GM19240 (cell line): ENCODE measurements at regions not wholly inside any gene's neighbourhood (a gene's known extent, or its start where the extent isn't known, plus 50 kb on each side); places are given as distances from the start of the nearest gene placed in this dataset.
"Not testable (repeated sequence)": the region's sequence is repeated elsewhere in the genome, so short reads cannot be mapped to it uniquely, and the experiment has no call there.

Experiments
- DNase-seq: peaks from one replicate; pipeline ENCODE4 v3.0.0; 2011; ENCODE audit warnings: low spot score; ENCODE audit not compliant: insufficient read length

DNA sequence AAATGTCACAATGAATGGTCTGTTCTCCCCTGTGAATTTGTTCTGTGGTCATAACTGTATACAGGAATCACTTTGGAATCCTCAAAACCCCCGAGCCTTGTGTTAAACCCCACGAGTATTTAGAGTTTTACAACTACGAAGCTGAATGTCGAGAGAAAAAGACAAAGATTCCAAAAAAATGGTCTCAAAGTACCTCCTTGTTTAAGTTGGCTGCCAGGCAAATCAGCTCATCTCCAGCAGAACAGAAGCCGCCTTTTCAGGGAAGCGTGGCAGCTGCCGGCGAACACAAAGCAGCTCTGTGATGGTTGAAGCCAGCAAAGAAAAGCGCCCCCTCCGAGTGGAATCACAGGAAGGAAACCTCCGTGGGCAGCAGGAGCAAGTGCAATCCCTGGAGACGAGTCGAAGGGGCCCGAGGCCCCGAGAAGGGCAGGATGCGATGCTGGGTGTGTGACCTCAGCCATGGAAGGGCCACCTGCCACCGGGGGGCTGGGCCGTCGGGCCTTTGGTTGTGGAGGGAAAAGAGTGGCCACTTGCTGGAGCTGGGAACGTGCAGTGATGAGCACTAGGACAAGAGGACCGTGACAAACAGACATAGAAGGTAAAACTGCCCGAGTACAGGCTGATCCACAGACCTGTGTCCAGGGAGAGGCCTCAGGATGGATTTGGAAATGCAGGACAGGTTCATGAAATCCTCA is 706.4 kb downstream of the SEMA5A start:
- DNase-seq: no peak

DNA sequence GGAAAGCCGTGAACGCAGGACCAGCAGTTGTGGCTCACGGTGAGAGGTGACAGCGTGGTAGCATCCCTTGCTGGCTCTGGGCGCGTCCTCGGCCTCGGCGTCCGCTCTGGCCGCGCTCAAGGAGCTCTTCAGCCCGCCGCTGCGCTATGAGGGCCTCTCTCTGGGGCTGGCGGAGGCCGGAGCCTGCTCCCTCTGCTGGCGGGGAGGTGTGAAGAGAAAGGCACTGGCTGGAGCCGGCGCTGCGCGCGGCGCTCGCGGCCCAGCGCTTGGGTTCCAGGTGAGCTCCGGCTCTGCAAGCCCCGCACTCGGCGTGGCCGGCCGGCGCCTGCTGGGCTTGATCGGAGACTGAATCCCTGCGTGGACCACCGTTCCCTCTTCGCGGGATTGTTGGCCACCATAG is 705.6 kb downstream of the SEMA5A start:
- DNase-seq: no peak

DNA sequence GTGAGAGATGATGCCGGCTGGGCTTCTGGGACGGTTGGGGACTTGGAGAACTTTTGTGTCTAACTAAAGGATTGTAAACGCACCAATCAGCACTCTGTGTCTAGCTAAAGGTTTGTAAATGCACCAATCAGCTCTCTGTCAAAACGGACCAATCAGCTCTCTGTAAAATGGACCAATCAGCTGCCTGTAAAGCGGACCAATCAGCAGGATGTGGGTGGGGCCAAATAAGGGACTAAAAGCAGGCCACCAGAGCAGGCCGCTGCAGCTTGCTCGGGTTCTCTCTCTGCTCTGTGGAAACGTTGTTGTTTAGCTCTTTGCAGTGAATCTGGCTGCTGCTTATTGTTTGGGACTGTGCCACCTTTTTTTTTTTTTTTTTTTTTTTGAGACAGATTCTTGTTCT is 705.1 kb downstream of the SEMA5A start:
- DNase-seq: not testable (repeated sequence)

DNA sequence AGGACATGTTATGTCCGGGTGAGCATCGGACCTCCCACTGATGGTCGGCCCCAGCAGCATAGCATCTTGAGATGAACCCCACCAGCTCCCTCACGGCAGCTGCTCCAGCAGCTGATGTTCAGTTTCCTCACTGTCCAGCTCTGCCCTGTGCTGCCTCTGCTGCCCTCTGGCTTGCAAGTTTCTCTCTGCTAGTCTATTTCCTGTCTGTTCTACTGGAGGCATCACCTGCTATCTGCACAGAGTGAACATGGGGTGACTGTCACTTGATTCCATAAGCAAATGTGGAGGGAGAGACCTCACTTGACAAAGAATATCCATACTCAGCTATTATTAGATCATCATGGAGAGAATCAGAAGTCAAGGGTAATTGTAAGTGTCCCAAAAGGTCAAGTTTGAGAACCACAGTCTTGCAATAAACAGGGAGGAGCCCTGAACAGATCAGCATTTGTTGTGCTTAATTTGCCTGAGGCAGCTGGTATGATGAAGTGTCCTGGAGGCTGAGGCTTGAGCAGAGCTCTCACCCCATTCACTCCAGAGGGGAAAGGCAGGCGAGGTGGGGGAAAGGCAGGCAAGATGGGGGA is 702.8 kb downstream of the SEMA5A start:
- no peak for DNase-seq

DNA sequence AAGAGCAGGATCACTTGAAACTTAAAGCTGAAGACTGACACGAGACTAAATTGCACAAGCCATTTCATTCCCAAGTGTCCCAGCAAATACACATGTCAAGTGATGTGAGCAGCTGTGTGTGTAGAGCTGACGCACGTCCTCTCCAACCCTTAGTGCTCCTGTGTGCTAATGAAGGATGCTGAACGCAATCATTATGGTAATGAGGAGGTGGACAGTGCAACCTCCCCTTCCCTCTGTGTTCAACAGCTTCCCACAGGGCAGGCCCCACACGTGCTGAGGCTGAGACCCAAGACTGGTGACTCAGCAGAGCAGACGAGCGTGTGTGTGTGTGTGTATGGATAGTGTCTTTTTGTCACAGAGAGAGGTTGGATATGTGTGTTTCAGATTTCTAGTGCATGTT is 702.1 kb downstream of the SEMA5A start:
- no peak for DNase-seq

DNA sequence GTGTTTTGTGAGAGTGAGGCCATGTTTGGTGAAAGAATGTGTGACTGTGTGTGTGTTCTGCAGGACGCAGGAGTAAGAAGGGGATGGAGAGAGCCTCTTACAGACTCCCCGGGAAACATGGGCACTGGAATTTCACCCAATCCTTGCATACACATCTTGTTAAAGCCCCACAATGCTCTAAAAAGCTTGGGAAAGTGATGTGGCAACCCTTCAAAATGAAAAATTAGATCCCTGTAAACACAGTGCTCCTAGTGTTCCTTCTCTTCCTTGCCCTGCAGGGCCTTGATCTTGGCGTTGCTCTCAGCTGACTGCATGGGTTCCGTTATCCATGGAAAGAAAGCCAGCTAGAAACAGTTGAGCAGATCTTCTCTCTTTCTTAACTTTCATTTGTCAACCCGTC is 701.7 kb downstream of the SEMA5A start:
- no peak for DNase-seq

DNA sequence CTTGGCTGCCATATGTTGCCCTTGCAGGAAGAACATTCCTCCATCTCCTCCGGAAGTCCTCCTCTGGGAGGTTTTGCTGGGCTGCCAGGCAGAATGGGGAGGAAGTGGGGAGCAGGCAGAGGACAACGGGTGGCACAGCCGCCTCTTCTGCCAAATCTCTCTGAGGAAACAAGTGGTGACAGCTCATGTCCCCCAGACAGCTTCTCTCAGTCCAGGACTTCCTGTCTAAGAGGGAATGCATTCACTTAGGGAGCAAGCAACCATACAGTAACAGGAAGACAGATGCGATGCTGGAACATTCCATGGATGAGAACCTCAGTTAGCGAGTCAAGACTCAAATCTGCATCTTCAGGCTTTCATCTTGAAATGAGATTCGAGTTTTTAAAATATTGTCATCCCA is 701.0 kb downstream of the SEMA5A start:
- no peak for DNase-seq

DNA sequence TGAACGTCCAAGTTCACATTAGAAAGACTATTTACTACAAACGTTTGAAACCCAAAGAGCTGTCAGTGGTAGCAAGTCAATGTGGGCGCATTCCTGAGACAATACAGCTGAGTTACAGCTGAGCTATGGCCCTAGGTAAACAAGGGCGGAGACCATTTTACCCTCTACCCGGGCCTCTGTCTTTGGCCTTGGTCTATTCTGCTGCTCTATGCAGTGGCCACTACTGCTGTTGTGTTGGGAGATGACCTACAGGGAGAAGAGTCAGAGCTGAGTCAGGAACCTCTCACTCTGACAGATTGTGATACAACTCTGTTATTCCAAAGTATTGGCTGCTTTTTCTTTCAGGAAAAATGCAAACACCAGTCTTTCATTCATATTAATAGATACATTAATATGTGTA is 700.6 kb downstream of the SEMA5A start:
- no peak for DNase-seq

DNA sequence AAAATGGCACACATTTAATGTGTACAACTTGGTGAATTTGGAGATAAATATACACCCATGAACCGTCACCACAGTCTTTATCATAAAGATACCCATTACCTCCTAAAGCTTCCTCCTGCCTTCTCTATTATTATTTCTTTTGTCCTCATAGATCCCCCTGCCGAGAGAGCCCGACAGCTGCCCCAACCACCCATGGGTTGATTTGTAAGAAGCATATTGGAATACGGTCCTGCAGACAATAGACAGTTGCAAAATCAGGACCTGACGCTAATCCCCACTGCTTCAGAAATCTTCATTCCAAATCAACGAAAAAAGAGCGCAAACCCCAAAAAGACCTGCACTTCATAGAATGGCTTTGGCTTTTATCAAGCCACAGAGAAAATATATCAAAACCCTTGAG is 697.5 kb downstream of the SEMA5A start:
- no peak for DNase-seq

DNA sequence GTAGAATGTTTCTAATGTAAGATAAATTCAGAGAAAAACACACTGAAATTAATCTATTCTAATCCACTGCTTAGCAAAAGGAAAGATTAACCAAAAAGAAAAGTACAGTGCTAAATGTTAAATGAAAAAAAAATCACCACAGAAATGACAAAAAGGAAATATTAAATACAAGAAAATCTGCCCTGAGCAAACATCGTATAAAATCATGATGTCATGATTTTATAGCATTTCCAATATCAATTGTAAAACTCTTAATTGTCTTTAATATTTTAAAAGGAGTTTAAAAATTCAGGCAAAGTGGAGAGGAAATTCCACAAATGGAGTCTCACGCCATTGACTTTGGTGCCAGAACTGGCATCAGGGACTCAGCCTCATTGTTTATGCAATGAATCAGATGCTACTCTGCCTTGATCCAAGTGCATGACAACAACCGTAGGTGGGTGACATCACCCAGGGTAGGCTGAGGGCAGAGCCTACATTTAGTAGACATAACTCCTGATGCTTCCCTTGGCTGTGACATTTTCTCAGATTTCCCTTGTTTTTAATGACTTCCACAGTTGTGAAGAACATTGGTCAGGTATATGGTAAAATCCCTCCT is 696.8 kb downstream of the SEMA5A start:
- DNase-seq: no peak

DNA sequence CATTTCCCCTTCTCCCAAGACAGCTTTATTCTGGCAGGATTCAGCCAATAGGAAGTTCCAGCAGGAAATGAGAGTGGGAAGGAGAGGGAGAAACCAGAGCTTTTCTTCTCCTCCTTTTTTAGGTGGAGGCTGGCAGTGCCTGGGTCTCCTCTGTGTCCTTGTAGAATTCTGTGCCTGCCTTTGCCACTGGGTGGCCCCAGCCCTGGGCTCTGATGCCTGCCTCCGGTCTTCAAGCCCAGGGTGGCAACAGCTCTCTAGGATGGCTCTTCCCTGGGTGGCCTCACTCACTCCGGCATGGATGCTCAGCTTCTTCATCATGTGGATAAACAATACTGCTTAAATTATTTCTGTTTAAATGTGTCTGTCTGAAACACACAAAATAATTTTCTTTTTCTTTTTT is 694.8 kb downstream of the SEMA5A start:
- DNase-seq: no peak

DNA sequence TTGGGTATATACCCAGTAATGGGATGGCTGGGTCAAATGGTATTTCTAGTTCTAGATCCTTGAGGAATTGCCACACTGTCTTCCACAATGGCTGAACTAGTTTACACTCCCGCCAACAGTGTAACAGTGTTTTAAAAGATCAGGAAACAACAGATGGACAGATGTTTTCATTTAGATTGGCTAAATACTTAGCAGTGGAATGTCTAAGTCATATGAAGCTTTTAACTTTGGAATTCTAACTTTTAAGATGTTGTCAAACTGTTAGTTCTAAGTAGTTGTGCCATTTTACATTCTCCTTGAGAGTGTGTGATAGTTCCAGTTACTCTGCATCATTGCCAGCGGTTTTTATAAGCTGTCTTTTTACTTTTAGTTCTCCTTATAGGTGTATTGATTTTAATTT is 688.8 kb downstream of the SEMA5A start:
- DNase-seq: no peak

DNA sequence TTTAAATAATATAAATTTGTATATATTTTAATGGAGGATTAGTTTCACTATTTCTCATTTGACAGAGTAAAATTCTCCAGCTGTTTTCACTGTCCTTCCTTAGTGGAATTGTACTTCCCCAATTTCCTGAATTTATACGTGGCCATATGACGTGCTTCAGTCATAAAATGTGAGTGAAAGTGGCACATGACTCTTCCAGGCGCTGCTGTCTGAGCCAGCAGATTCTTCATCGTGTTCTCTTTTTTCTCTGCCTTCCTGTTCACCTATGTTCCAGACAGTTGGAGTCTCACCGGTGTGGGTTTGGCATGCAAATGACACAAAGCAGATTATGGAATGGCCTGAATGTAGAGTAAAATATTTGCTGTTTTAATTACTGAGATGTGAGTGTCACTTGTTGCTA is 684.1 kb downstream of the SEMA5A start:
- DNase-seq: no peak

DNA sequence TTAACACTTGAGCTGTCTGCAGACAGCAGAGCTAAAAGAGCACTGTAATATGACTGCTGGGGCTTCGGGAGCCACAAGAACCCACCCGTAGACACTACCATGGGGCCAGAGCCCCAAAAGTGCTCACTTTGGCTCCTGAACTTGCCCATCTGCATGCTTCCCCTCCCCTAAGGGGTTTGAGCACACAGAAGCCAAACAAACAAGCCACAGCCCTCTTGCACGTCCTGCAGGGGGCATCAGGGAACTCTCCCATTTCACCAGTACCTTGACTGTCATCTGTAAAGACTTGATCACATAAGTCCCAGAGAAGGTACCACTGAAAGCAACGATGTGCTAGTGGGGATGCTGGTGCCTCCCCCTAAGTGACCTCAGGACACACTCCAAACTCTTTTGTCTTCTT is 681.8 kb downstream of the SEMA5A start:
- no peak for DNase-seq

DNA sequence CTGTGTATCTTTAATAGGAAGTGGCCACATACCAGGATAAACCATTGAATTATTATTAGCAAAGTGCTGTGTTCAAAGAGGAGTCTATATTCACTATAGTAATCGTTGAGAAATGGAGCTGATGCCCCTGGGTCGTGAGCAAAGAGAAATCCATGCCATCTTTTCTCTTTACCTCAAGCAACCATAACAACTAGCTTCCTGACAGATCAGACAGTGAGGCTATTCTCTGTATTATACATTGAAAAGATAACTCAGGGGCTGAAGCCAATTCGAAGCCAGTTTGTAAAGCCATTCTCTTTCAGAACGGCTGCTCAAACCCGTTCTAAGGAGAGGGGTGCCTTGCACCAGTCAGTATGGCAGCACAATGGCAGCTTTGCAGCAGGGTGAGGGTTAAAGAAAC is 680.6 kb downstream of the SEMA5A start:
- DNase-seq: no peak

DNA sequence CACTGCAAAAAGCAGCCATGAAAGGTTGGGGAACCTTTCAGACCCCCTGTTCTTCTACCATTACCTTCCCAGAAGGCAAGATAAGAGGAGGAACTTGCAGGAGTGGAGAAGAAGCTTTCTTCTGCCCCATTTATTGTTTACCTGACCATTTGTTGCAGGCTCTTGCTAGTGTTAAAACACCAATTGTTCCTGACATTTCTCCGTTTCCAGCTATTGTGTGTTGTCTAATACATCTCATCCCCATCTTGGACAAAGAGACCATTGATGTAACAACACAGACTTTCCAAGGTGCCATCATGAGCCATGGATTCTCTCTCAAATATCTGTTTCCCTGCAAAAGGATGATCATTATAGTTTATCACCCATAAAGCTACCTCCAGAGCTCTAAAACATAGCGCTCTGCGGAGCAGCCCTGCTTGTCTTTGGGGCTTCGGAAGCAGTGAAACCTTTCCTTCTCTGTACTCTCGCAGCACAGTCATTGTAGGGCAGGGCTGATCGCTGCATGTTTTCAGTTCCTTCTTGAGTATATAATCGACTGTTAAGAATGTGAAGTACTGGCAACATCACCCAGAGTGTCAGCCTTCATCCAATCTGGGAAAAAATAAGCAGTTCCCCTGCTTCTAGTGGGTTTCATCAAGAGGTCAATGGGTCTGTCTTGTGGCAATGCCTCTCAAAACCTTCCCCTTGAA is 680.0 kb downstream of the SEMA5A start:
- no peak for DNase-seq

DNA sequence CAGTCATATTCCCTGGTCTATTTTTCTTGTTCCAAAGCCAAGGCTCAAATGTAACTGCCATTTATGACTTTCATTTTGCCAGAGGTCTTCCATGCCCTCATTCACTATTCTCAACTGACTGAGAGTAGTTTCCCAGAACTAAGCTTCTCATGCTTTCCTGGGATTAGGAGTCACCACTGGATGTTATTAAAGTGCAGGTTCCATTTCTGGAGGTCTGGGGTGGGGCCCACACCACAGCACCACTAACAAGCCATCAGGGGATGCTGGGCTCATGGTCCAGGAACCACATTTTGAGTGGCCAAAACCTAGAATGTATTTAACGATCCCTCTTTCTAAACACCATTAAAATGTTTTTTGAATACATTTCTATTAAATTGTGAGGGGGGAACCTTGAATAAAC is 677.6 kb downstream of the SEMA5A start:
- no peak for DNase-seq

DNA sequence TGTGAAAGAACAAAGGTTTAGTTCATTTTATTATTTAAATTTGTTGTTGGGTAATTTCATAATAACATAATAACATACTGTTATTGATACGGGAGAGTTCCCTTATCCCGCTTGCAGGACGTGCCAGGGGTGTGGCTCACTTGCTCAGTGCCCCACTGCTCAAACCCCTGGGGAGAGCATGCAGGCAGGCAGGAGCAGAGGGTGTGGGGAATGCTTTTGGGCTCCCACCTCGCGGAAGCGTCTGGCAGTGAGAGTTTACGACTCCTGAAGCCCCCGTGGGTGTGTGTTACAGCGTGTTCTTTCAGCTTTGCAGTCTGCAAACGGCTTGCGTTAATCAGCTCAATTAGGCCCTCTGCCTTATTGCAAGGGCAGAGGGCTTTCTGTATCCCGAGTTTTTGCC is 675.9 kb downstream of the SEMA5A start:
- no peak for DNase-seq

DNA sequence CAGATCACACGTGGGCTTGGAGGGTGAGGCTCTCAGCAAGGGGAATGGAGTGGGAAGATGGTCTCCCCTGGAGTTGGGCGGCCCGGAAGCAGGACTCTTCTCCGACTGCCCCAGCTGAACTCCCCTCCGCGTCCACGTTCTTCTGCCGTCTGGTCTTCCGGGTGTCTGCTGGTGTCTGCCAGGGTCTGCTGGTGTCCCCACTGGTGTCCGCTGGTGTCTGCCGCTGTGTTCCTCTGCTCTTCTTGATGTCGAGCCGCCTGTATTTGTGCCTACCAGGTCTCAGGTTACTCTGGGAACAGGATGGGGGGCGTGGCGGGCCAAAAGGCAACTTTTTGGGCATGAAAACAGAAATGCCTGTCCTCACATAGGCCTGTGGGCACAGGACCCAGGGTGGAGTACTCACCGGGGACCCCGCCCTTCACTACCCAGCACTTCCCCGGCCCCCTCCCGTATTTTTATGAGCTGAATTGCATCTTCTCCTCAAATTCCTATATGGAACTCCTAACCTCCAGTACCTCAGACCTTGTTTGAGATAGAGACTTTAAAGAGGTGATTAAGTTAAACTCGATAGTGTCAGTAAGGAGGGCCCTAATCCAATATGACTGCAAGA is 675.4 kb downstream of the SEMA5A start:
- no peak for DNase-seq

DNA sequence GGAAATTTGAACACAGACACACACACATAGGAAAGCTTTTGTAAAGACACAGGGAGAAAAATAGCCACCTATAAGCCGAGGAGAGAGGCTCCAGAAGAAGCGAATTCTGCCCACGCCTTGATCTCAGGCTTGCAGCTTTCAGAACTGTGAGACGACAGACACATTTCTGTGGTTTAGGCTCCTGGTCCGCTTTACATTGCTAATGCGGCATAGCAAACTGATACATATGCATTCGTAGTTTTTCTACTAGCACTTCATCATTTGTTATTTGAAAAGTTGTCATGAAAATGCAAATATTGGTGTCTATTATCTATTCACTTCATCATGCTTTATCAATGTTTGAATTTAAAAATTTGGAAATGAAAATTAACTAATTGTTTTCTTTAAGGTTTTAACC is 674.9 kb downstream of the SEMA5A start:
- no peak for DNase-seq

DNA sequence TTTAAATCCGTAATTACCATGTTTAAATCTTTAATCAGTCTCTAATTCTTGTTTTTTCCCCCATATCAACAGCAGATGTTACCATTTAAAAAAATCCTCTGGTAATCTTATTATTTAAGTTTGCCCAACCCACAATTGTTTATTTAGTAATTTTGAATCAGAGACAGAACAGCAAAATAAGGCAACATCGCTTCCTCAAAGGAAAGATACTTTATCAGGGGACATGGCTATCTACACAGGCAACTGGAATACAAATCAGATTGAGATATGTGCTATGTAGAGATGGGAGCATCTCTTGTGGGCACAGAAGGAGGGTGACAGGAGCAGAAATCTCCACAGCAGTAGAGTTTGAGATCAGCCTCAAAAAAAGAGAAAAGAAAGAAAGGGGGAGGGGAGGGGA is 674.4 kb downstream of the SEMA5A start:
- no peak for DNase-seq

DNA sequence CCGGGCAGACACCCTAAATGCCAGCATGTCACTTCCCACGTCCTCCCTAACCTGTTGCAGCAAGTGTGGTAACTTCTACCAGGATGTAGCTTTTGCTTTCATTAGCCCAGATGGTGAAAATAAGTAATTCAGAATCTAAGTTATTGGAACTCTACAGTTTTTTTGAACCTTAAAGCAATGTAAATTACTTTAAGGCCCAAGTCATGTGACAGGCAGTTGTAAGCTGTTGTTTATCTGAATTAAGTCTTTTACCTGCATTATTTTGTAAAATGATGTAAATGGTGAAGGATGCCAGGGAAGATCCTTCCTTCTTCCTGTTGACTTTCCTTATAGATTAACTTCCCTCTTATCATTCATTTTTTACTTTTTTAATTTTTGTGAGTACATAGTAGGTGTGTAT is 670.2 kb downstream of the SEMA5A start:
- no peak for DNase-seq
